NCI-H82 (cell line): ENCODE measurements at regions not wholly inside any gene's neighbourhood (a gene's known extent, or its start where the extent isn't known, plus 50 kb on each side); places are given as distances from the start of the nearest gene placed in this dataset.

Source experiments
- DNase-seq: peaks from one replicate; lab custom pipeline; 2025; lab: John Stamatoyannopoulos, UW

DNA sequence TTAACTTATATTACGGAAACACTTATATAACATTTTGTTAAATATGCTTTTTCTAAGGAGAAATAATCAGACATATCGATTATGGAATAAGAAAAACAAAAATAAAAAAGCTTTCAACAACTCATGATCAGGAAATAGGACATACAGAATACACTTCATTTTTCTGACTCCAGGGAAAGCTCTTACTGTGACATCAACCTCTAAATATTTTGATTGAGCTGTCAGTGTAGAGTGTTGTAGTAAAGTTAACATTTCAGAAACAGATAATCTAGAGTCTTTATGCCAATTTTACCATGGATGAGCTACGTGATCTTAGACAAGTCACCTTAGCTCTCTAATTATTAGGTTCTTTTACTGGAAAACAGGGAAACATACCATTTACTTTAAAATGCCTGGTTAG, 218.9 kb upstream of the SORCS1 start:
- no peak for DNase-seq

DNA sequence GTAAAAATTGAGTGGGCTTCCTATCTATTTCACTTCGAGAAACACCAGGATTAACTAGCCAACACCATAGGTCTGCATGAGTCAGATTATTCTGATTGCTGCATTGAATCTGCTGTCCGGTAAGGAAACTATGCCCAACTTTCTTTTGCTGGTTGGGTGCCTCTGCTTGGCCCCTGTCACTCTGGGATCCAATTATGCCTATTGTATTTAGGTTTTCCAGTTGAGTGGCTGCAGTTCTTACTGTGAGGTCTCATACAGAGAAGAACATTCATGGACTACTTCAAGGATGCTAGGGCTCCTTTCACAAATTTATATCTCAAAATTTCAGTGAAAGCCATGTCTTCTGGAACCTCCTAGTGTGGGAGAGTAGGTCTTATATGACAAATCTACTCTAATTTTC, 215.1 kb upstream of the SORCS1 start:
- no peak for DNase-seq

DNA sequence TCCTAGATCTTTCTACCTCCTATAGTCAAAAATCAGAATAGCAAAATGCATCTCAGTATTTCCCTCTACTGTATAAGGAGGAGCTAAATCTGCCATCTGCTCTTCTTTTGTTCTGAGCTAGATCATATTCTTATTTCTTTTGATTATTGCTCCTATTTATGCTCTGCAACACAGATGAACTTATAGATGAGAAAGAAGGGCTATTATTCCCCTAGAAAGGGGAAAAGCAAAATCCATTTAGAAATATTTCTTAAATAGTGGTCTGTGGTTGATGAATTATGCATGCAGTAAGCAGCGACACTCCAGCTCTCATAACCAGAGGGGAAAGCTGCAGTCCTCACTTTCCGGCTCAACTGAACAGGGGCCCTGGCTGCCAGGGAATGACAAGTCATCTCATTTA, 207.3 kb upstream of the SORCS1 start:
- no peak for DNase-seq

DNA sequence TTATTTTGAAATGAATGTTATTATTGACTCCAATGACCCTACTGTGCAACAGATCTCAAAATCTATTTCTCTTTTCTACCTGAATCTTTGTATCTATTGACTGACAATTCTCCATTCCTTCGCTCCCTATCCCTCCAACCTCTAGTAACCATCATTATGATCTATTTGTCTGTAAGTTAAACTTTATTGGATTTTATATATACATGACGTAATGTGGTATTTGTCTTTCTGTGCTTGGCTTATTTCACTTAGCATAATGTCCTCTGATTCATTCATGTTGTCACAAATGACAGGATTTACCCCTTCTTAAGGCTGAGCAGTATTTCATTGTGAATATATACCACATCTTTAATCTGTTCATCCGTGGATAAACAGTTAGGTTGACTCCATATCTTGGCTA, 200.4 kb upstream of the SORCS1 start:
- no peak for DNase-seq

DNA sequence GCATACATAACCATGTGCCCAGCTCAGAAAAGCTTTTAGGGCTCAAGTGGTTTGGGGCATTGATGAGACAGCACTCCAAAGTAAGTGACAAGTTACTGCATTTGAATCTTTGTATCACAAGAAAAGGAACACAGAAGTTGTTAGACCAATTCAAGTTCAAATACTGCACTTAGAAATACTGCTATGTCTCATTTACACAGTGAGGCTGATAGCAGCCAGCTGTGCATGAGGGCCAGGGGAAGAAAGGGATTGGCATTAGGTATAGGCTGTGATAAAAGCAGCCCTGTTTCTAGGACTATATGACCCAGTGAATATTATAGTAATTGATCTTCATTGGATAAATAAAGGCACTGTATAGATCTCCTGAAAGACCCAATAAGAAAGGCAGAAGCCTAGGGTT, 197.8 kb upstream of the SORCS1 start:
- DNase-seq, result no peak

DNA sequence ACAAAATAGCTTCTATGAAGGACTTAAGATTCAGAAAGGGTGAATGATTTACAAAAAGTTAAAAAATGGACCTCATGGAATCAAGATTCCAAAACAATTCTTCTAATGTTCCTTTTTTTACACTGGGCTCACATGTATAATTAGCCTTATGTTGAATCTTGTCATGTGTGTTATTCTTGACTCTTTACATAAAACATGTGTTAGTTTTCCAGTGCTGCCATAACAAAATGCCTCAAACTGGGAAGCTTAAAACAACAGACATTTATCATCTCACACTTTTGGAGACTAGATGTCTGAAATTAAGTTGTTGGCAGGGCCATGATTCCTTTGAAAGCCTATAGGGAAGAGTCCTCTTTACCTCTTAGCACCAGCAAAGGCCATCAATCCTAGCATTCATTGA, 192.5 kb upstream of the SORCS1 start:
- no peak for DNase-seq

DNA sequence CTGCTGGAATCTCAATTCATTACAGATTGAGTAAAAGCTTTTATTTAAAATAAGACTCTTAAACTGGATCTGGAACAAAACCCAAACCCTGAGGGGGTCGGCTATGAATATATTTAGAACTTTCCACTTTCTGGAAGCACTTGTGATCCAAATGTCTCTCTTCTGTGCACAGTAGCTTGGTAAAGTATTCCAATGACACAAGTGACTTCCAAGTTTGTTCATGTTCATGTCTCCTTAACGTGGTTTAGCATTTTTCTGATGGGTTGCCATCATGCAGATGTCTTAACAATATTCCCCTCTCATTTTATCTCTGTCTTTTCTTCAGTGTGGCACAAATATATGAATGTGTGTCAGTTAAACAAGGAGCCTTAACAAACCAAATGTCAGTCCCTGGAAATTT, 191.9 kb upstream of the SORCS1 start:
- DNase-seq, result no peak

DNA sequence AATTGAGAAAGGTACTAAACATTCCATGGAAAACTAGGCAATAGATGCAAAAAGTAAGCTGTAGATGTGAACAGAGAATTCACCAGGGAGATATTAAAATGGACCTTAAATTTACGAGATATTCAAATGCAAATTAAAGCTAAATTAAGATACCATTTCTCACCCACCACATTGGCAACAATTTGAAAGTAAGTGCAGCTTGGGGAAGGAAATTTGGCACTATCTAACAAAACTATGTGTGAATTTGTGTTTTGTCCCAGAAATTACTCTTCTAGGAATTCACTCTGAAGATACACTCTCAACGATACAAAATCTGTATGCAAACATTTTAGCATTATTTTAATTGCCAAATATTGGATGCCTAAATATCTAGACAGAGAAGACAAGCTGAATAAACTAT, 178.2 kb upstream of the SORCS1 start:
- no peak for DNase-seq

DNA sequence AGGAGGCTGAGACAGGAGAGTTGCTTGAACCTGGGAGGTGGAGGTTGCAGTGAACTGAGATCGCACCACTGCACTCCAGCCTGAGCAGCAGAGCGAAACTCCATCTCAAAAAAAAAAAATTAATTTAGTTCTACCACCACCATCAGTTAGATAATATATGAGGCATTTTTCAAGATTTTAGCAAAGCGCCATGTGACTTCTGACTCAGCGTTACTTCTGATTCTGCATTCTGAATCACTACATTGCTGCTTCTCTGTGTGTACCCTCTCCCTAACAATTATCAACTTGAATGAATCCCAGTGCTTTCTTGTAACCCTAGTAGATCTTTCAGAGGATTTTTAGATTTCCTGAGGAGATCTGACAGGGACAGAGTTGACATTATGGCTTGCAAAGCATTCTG, 176.8 kb upstream of the SORCS1 start:
- no peak for DNase-seq

DNA sequence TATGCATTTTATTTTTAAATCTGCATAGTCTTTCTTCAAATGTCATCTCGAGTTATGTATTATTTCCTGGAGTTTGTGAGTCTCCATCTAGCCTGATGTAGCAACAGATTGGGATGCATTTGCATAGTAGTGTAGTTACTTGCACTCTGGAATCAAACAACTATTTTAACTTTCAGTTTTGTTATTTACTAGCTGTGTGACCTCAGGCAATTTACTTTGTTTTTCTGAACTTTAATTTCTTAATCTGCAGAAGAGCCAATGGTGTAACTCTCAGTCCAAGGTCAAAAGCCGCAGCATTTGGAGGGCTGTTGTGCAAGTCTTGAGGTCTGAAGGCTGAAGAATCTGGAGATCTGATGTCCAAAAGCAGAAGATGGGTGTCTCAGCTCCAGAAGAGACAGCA, 175.8 kb upstream of the SORCS1 start:
- no peak for DNase-seq

DNA sequence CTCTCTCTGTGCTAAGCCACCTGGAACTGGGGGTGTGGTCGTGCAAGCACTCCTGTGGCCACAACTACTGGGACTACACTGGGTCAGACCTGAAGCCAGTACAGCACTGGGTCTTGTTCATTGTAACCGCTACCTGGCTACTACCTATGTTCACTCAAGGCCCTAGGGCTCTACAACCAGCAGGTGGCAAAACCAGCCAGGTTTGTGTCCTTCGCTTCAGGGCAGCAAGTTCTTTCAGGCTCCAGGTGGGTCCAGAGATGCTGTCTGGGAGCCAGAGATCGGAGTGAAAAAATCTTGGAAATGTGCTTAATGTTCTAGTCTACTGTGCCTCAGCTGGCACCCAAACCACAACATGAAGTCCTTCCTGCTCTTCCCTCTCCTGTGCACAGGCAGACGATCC, 171.6 kb upstream of the SORCS1 start:
- no peak for DNase-seq

DNA sequence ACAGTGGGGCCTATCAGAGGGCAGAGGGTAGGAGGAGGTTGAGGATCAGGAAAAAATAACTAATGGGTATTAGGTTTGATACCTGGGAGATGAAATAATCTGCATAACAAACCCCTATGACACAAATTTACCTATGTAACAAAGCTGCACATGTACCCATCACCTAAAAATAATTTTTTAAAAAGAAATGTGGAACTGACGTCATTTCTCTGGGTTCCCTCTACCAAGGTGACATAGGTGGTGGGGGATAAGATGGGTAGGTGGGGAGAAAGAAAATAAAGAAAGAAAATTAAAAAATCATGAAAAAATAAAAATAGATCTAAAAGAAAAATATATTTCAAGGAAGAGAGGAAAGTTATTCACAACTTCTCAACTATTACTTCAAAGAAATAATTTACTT, 153.1 kb upstream of the SORCS1 start:
- DNase-seq, result no peak

DNA sequence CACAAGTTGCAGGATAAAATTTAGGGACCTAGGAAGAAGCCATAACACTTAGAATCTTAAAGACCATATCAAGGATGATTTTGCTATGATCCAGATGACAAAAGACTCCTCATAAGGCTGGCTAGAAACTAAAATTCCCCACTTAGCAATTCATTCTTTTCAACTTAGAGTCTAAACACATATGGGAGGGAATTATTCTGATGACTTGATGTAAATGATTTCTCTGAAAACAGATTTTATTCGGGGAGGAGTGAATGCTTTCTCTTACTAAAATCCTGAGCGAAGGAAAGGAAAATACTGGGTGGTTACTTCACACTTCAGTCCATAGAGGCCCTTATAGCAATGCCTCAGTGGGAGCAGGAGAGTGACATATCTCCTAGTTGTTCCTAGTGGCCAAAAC, 138.7 kb upstream of the SORCS1 start:
- DNase-seq, result no peak

DNA sequence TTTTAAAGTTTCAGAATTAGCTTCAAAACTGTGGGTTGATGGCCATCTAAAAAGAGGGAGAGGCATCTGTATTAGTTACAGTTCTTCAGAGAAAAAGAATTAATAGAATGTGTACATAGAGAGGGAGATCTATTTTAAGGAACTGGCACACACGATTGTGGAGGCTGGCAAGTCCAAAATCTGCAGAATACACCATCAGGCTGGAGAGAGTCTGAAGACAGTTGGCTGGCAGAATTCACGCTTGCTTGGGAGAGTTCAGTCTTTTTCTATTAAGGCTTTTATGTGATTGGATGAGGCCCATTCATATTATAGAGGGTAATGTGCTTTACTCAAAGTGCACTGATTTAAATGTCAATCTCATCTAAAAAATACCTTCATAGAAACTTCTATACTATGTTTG, 135.1 kb upstream of the SORCS1 start:
- no peak for DNase-seq

DNA sequence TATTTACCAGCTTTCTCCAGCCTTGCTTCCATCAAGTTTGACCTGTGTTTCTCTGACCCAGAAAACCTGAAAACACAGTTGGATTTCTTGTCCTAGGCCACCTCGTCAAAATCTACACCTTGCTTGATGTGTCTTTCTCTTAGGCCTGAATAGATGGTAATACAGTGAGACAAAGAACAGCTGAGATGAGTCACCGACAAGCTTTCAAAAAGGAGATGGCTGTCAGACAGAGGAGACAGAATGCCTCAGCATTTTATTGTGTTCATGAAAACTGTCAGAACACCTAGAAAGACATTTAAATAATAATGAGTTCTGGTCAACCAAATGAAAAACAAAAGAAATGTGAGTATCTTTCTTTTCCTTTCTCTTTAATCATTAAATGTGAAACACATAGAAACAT, 119.7 kb upstream of the SORCS1 start:
- DNase-seq, result no peak

DNA sequence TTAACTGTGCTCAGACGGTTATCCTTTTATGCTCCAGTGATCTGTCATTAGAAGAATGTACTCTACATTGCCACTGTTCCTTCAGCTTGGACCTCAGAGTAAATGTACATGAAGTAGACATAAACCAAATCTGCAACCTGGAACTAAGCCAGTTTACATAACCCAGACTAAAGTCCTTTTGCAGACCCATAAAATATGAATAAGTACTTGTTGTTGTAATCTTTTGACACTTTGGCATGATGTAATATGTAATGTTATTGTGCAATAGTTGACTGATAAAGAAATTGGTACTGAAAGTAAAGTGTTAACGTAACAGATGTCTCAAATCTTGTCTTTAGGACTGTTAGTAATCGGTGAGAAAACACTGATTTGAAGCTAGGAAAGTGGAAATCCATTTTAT, 115.8 kb upstream of the SORCS1 start:
- DNase-seq, result no peak

DNA sequence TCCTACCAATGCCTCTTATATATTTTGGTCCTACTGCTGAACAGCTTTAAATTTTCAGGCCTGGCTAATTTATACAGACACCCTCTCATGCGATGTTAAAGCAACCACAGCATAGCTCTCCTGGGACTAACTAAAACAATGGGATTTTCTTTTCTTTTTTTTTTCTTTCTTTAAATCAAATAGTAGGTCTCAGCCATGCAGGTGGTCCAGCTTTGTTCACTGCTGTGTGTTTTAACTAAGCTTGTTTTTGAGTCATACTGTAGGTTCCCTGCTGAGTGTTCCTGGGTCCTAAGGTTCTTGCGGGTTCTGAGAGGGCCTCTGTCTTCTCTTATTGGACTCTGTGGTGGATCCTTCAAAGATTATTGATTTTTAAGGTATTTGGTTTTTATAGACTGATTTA, 113.1 kb upstream of the SORCS1 start:
- DNase-seq, result no peak

DNA sequence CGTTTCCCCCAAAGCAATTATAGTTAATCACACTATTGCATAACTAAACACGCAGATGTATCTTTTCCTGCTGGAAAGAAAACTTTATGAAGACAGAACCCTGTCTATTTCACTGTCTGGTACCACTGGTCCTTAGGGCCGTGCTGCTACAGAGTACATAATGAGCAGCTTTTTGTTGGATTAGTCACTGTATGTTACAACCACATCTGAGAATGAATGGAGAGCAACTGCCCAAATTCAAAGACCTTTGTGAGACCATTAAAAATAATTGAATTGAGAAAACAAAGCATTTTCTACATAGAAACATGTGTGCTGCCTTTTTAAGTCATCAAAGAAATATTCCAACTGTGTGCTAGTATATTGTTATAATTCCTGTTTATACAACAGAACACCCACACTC, 111.3 kb upstream of the SORCS1 start:
- no peak for DNase-seq

DNA sequence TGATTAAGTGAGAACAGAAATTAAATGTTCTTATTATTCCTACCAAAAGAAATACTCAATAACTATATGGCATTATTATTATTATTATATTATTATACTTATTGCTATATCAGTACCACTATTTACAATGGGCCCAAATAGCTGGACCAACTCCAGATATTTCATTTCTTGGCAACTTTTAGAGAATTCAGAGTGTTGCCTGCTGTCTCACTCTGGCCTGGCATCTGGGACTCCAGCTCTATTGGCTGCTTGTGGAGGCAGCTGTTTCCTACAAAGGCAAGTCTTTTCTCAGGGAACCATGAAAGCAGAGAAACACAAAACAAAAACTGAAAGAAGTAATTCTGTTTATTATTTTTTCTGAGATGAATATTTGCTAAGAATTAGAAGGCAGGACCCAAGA, 105.1 kb upstream of the SORCS1 start:
- no peak for DNase-seq

DNA sequence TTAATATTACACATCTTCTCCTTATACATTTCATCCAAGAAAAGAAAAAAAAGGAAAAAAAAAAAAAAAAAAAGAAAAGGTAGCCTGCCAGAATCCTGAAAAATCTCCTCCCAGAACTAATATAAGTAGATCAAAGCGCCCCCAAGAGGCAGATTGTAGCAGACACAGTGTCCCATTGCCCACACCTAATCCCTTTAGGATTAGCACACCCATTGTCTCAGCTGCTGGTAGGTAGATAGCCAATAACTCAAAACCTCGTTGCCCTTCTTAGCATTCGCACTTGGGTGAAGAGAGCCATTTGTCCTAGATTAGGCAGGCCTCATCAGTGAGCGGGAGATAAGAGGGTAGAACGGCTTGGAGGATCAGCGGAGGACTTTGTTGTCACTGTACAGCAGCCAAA, 100.2 kb upstream of the SORCS1 start:
- DNase-seq, result peak; percentile 94

DNA sequence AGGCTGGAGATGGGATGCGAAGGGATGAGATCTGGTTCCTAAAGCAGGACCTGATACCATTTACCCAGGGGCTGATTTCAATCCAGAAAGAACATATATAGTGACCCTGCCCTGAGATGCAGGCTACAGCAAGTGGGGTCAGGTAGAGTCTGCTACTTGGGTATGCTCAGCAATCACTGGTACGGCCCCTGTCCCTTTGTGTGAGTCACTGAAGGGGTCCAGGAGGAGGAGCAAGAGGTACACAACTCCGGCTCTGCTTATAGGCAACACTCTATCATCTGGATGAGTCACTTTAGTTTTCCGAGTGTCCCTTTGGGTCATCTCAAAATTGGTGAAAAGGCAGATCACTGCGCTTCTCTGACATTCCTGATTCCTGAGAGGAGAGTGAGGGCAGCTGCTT, 79.6 kb upstream of the SORCS1 start:
- DNase-seq, result no peak

DNA sequence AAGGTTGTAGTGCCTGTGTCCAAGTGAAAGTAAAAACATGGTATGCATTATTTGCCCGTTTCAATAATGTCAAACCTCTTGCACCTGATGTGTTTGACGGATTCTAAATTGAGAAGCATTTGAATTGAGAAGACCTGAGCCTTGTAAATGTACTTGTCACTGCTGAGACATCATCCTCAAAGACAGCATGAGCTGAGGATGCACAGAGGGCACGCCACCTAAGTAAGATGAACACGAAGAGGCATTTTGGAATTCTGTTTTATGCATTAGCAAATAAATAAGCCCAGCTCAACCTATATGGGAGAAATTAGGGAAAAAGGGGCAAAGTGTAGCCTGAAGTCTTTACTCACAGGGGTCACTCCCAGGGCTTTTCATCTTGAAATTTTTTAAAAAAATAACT, 73.8 kb upstream of the SORCS1 start:
- no peak for DNase-seq

DNA sequence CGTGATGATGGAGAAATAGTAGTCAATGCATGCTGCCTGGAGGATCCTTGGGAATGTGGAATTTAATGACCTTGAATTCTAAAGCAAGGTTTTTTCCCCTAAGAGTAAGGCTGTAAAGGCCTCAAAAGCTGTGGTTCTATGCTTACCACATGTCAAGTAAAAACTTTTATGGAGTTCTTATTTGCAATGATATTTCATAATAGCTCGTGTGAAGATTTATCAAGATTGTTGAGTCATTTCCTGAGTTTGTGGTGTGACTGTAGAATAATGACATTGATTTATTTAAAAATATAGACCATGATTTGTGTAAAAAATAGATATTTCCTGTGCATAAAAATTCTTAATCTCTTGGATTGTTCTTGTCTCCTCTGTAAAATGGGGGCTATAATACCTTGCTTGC, 67.5 kb upstream of the SORCS1 start:
- no peak for DNase-seq

DNA sequence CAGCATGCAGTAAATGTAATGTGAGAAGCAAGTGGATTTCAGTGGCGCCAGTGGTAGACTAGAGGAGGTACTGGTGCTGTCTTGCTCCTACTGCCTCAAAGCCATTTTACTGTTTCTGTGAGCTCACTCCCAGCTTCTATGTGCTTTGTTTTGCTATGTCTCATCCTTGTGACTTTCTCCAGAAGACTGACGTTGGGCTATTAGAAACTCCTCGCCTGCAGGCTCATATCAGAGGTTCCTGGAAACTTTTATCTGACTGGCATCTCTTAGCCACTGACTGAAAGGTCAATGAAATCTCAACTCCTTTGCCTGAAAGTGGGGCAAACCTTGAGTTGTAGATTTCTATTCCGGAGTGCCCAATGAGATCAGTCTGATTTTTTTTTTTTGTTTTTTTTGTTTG, 66.4 kb upstream of the SORCS1 start:
- DNase-seq, result no peak

DNA sequence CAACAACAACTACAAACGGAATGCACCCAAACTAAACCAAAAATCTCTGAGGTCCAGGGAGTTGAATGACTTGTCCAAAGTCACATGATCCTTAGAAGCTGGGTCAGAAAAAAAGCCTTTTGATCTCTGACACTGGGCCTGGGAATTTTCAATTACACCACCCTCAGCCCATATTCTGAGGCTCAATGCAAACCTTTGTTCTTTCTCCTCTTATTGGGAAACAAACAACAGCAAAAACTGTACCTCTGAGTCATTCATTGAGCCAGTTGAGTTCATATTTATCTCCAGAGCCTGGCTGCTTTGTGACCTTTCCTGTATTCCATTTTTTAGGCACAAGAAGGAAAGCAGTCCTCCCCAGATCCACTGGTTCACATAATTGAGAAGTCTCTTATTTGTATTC, 51.2 kb upstream of the SORCS1 start:
- DNase-seq, result no peak
